ENCODE measurements at regions not wholly inside any gene's neighbourhood (a gene's known extent, or its start where the extent isn't known, plus 50 kb on each side); places are given as distances from the start of the nearest gene placed in this dataset.

DNA sequence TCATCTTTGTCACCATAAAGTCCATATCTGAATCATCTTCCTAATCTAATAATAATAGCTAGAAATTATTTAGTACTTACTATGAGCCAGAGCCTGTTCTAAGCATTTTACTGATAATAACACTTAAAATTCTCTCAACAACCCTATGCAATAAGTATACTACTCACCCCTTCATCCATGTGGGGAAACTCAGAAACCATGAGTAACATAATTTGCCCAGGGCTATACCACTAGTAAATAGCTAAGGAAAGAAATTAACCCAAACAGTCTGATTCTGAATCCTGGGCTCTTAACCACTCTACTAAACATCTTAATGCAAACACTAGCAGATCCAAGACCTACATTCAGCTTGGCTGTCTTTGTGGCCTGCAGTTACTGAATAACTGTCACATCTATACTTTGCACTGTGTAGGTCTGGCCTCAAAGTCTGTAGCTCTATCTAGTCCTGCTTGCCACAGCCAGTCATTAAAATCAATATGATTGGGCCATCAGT is 394.8 kb upstream of the ESRRG start:
- no peaks in the 10 kb centered on the region for H4K20me1 ChIP-seq (ENCODE audit: insufficient read depth, low read length, poor library complexity, severe bottlenecking)
- H3K27me3 ChIP-seq (ENCODE audit: insufficient read depth, low read length, poor library complexity, severe bottlenecking): no peaks in the 10 kb centered on the region
- no peak overlapping the region for H3K4me3 ChIP-seq (ENCODE audit: low read length, poor library complexity, severe bottlenecking)
- H3K9ac ChIP-seq (ENCODE audit: low read depth, low read length, poor library complexity, severe bottlenecking): no peak overlapping the region
- H2AFZ ChIP-seq (ENCODE audit: low read length): no peak overlapping the region
- H3F3A ChIP-seq (ENCODE audit: low read depth): no peaks in the 10 kb centered on the region
- no peaks in the 10 kb centered on the region for H3K4me1 ChIP-seq (ENCODE audit: insufficient read depth, low read length, poor library complexity, severe bottlenecking)
- no peaks in the 10 kb centered on the region for H3K36me3 ChIP-seq (ENCODE audit: insufficient read depth, low read length)
- no peaks in the 10 kb centered on the region for H3K9me2 ChIP-seq (replicated peaks; ENCODE audit: low read depth, low read length)
- no peaks in the 10 kb centered on the region for H3K79me2 ChIP-seq (ENCODE audit: insufficient read depth, low read length)
- TF ChIP-seq EZH2phosphoT487 (IDR thresholded peaks at IDR 0.05; ENCODE audit: borderline replicate concordance): no peak
- TF ChIP-seq, protein P1, sequence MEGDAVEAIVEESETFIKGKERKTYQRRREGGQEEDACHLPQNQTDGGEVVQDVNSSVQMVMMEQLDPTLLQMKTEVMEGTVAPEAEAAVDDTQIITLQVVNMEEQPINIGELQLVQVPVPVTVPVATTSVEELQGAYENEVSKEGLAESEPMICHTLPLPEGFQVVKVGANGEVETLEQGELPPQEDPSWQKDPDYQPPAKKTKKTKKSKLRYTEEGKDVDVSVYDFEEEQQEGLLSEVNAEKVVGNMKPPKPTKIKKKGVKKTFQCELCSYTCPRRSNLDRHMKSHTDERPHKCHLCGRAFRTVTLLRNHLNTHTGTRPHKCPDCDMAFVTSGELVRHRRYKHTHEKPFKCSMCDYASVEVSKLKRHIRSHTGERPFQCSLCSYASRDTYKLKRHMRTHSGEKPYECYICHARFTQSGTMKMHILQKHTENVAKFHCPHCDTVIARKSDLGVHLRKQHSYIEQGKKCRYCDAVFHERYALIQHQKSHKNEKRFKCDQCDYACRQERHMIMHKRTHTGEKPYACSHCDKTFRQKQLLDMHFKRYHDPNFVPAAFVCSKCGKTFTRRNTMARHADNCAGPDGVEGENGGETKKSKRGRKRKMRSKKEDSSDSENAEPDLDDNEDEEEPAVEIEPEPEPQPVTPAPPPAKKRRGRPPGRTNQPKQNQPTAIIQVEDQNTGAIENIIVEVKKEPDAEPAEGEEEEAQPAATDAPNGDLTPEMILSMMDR (conservative IDR thresholded peaks at IDR 0.05; ENCODE audit: low read length): no peak
- no peak overlapping the region for H3K4me2 ChIP-seq (ENCODE audit: low read depth, low read length, poor library complexity, severe bottlenecking)
- H3K9me3 ChIP-seq (ENCODE audit: insufficient read depth, low read depth, low read length): no peaks in the 10 kb centered on the region

DNA sequence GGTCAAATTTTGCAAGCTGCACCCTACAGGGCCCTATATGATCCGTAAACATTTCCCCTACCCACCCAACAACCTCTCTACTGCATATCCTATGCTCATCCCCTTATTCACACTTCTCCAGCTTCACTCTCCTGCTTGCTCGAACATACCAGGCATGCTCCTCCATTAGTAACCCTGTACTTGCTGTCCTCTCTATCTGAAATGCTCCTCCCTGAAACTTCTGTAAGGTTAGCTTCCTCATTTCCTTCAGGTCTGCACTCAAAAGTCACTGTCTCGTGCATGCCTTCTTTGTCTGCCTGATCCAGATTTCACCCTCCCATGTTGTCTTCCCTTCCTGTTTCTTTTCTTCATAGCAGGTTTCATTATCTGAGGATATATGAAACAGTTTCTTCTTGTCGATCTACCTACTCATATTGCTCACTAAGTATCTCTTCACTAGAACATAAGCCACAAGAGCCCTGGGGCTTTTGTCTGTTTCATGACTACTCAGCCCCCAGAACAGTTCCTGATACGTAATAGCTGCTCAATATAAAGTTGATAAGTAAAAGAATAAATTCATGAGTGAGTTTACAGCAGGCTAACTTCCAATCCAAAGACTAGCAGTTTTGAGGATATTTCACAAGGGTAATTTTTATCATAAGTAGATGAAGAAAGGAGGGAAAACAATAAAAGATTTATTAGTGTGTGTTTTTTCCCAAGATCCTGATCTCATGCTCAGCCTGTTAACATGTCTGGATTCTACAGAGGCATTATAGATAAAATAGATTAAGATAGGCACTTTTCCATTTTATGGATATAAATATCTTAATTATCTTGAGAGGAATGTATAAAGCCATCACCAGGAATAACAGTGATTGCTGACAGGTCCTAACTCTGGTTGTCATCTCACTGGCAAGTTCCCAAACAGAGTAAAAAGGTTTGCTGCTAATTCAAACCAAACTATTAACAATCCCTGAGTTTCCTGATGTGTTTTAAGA is 392.5 kb upstream of the ESRRG start:
- Histone ChIP-seq H3K9ac (ENCODE audit: low read depth, low read length, poor library complexity, severe bottlenecking) (no peak overlapping the region), H2AFZ (ENCODE audit: low read length) (no peak overlapping the region), H4K20me1 (ENCODE audit: insufficient read depth, low read length, poor library complexity, severe bottlenecking) (no peaks in the 10 kb centered on the region), H3K79me2 (ENCODE audit: insufficient read depth, low read length) (no peaks in the 10 kb centered on the region), H3K9me2 (replicated peaks; ENCODE audit: low read depth, low read length) (no peaks in the 10 kb centered on the region), H3K36me3 (ENCODE audit: insufficient read depth, low read length) (no peaks in the 10 kb centered on the region), H3K9me3 (ENCODE audit: insufficient read depth, low read depth, low read length) (no peaks in the 10 kb centered on the region), H3K4me3 (ENCODE audit: low read length, poor library complexity, severe bottlenecking) (no peak overlapping the region), H3K4me1 (ENCODE audit: insufficient read depth, low read length, poor library complexity, severe bottlenecking) (no peaks in the 10 kb centered on the region), H3K27me3 (ENCODE audit: insufficient read depth, low read length, poor library complexity, severe bottlenecking) (no peaks in the 10 kb centered on the region), H3F3A (ENCODE audit: low read depth) (no peaks in the 10 kb centered on the region), H3K4me2 (ENCODE audit: low read depth, low read length, poor library complexity, severe bottlenecking) (no peak overlapping the region)
- TF ChIP-seq, protein P1 (conservative IDR thresholded peaks at IDR 0.05; ENCODE audit: low read length): no peak
- TF ChIP-seq EZH2phosphoT487 (IDR thresholded peaks at IDR 0.05; ENCODE audit: borderline replicate concordance): no peak

DNA sequence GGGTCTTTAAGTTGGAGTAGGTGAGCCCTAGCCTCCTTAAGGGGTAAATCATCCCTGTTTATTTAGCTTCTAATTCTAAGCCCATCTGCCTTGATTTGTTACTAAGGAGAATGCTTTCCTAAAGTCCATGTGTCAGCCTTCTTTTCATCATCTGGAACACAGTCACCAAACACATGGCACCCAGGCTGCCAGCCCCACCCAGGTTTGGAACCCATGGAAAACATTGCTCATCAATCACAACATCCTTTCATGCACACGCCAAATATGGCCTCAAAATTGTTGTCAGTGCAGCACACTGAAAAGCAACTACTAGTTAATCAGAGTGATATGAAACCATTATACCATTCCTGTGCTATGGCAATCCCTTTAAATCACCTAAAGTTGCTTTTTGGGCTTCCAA is 386.7 kb upstream of the ESRRG start:
- Histone ChIP-seq H3K9me3 (ENCODE audit: insufficient read depth, low read depth, low read length) (no peaks in the 10 kb centered on the region), H2AFZ (ENCODE audit: low read length) (no peak overlapping the region), H3K9me2 (replicated peaks; ENCODE audit: low read depth, low read length) (no peaks in the 10 kb centered on the region), H3K4me1 (ENCODE audit: insufficient read depth, low read length, poor library complexity, severe bottlenecking) (no peaks in the 10 kb centered on the region), H3K27me3 (ENCODE audit: insufficient read depth, low read length, poor library complexity, severe bottlenecking) (no peaks in the 10 kb centered on the region), H3K79me2 (ENCODE audit: insufficient read depth, low read length) (no peaks in the 10 kb centered on the region), H3K4me3 (ENCODE audit: low read length, poor library complexity, severe bottlenecking) (no peak overlapping the region), H3K36me3 (ENCODE audit: insufficient read depth, low read length) (no peaks in the 10 kb centered on the region), H3F3A (ENCODE audit: low read depth) (no peaks in the 10 kb centered on the region), H3K9ac (ENCODE audit: low read depth, low read length, poor library complexity, severe bottlenecking) (no peak overlapping the region), H4K20me1 (ENCODE audit: insufficient read depth, low read length, poor library complexity, severe bottlenecking) (no peaks in the 10 kb centered on the region), H3K4me2 (ENCODE audit: low read depth, low read length, poor library complexity, severe bottlenecking) (no peak overlapping the region)
- TF ChIP-seq, protein P1 (conservative IDR thresholded peaks at IDR 0.05; ENCODE audit: low read length): no peak
- no peak for TF ChIP-seq EZH2phosphoT487 (IDR thresholded peaks at IDR 0.05; ENCODE audit: borderline replicate concordance)

Data from Loucy (cell line).